GM23248 (cell line): ENCODE measurements at regions not wholly inside any gene's neighbourhood (a gene's known extent, or its start where the extent isn't known, plus 50 kb on each side); places are given as distances from the start of the nearest gene placed in this dataset.

ENCODE experiments used
- DNase-seq: peaks from one replicate; pipeline ENCODE4 v3.0.0-alpha.2; 2015
- H2AFZ ChIP-seq: fragments of 200-600 bp; sonication (generic); 2 replicates; pipeline ENCODE4 v1.6.1; 2016; ENCODE audit warnings: antibody characterized with exemption
- H3F3A ChIP-seq: fragments of 200-600 bp; sonication (generic); 2 replicates; pipeline ENCODE4 v1.6.1; 2016; ENCODE audit warnings: mild to moderate bottlenecking, antibody characterized with exemption, mixed run types; ENCODE audit not compliant: insufficient read depth
- H3K27ac ChIP-seq: fragments of 200-600 bp; sonication (generic); 2 replicates; pipeline ENCODE4 v1.5.1; 2016; ENCODE audit warnings: mild to moderate bottlenecking
- H3K27me3 ChIP-seq: fragments of 200-600 bp; sonication (generic); replicated peaks from 2 replicates; pipeline ENCODE4 v1.6.1; 2016; ENCODE audit warnings: mild to moderate bottlenecking; ENCODE audit not compliant: insufficient read depth
- H3K36me3 ChIP-seq: fragments of 200-600 bp; sonication (generic); 2 replicates; pipeline ENCODE4 v1.6.1; 2016; ENCODE audit warnings: low read depth, mild to moderate bottlenecking
- H3K4me1 ChIP-seq: fragments of 200-600 bp; sonication (generic); 2 replicates; pipeline ENCODE4 v1.6.1; 2016; ENCODE audit warnings: mild to moderate bottlenecking; ENCODE audit not compliant: insufficient read depth
- H3K4me2 ChIP-seq: fragments of 200-600 bp; sonication (generic); one replicate; pipeline ENCODE4 v1.6.1; 2016; ENCODE audit warnings: mild to moderate bottlenecking; ENCODE audit not compliant: unreplicated experiment
- H3K4me3 ChIP-seq: fragments of 200-600 bp; sonication (generic); 2 replicates; pipeline ENCODE4 v1.5.1; 2016; ENCODE audit warnings: mild to moderate bottlenecking
- H3K79me2 ChIP-seq: fragments of 200-600 bp; sonication (generic); 2 replicates; pipeline ENCODE4 v1.6.1; 2016; ENCODE audit warnings: mild to moderate bottlenecking; ENCODE audit not compliant: insufficient read depth
- H3K9ac ChIP-seq: fragments of 200-600 bp; sonication (generic); 2 replicates; pipeline ENCODE4 v1.6.1; 2016; ENCODE audit warnings: mild to moderate bottlenecking
- H3K9me2 ChIP-seq: fragments of 200-600 bp; sonication (generic); 2 replicates; pipeline ENCODE4 v1.6.1; 2016; ENCODE audit warnings: mixed run types, mild to moderate bottlenecking, moderate library complexity; ENCODE audit not compliant: insufficient read depth
- H3K9me3 ChIP-seq: fragments of 200-600 bp; sonication (generic); one replicate; pipeline ENCODE4 v1.6.1; 2017; ENCODE audit warnings: low read depth
- H4K20me1 ChIP-seq: fragments of 200-600 bp; sonication (generic); 2 replicates; pipeline ENCODE4 v1.6.0; 2016; ENCODE audit not compliant: insufficient read depth
- EZH2 ChIP-seq: fragments of 200-600 bp; sonication (generic); IDR thresholded peaks from 2 replicates; pipeline ENCODE4 v1.6.1; 2018; ENCODE audit warnings: antibody characterized with exemption, mild to moderate bottlenecking; ENCODE audit not compliant: insufficient read depth, poor library complexity, severe bottlenecking
- EZH2phosphoT487 ChIP-seq: fragments of 200-600 bp; sonication (generic); IDR thresholded peaks from 2 replicates; pipeline ENCODE4 v1.6.1; 2018; ENCODE audit warnings: antibody characterized with exemption, moderate library complexity, mild to moderate bottlenecking, low read depth; ENCODE audit not compliant: insufficient read depth
- WGBS, 2 experiments: methylation state at CpG; one replicate each; pipeline ENCODE4 v1.1.6; 2015 to 2017; ENCODE audit warnings: low lambda C conversion rate in 2 of 2, low coverage in 1 of 2; ENCODE audit errors: missing lambda C conversion rate in 2 of 2; 5-methylcytosine and 5-hydroxymethylcytosine counted together
- in situ Hi-C: fragments of 300-500 bp; cut with MboI; formaldehyde crosslinking; loops from 2 replicates; pipeline ENCODE4 v1.15.0; 2020

GRCh38 chr11:109071262-109071661 is 350.7 kb upstream of the C11orf87 start:
- Histone ChIP-seq H3K36me3 (no peaks in the 10 kb centered on the region), H3K4me3 (no peak overlapping the region), H3K27ac (no peak overlapping the region), H3K9me2 (no peaks in the 10 kb centered on the region), H3K9ac (no peak overlapping the region), H3K4me2 (no peak overlapping the region), H3F3A (no peaks in the 10 kb centered on the region), H2AFZ (no peak overlapping the region), H3K79me2 (no peaks in the 10 kb centered on the region), H3K9me3 (no peaks in the 10 kb centered on the region), H3K4me1 (no peaks in the 10 kb centered on the region), H4K20me1 (no peaks in the 10 kb centered on the region), H3K27me3 (no peaks in the 10 kb centered on the region)
- TF ChIP-seq EZH2 (no peak), EZH2phosphoT487 (no peak)
- DNase-seq = no peak
- in situ Hi-C loops = no loop called here

- H3K4me2 ChIP-seq = no peak overlapping the region
- no peaks in the 10 kb centered on the region for H3K36me3 ChIP-seq
- DNase-seq = peak; percentile 60
- TF ChIP-seq EZH2 (no peak), EZH2phosphoT487 (no peak)
- WGBS, 2 experiments = 23 to 26% methylated on average over 5 of the region's 5 CpGs
- in situ Hi-C loops = no loop called here
- H3F3A ChIP-seq = no peaks in the 10 kb centered on the region
- H3K9ac ChIP-seq = no peak overlapping the region
- H3K27ac ChIP-seq = no peak overlapping the region
- no peak overlapping the region for H2AFZ ChIP-seq
- no peaks in the 10 kb centered on the region for H3K9me3 ChIP-seq
- no peaks in the 10 kb centered on the region for H4K20me1 ChIP-seq
- H3K4me3 ChIP-seq = no peak overlapping the region
- no peaks in the 10 kb centered on the region for H3K79me2 ChIP-seq
- no peaks in the 10 kb centered on the region for H3K27me3 ChIP-seq
- no peaks in the 10 kb centered on the region for H3K4me1 ChIP-seq
- no peaks in the 10 kb centered on the region for H3K9me2 ChIP-seq
Observed at GRCh38 chr11:109071712-109072524, 350.1 kb upstream of the C11orf87 start.

GRCh38 chr11:109073032-109073822 is 348.8 kb upstream of the C11orf87 start:
- in situ Hi-C loops = no loop called here
- H3F3A ChIP-seq = no peaks in the 10 kb centered on the region
- no peak overlapping the region for H3K27ac ChIP-seq

GRCh38 chr11:109075976-109076375 is 346.0 kb upstream of the C11orf87 start:
- in situ Hi-C loops = no loop called here
- Histone ChIP-seq H3K27ac (no peak overlapping the region), H2AFZ (no peak overlapping the region), H3K9me2 (no peaks in the 10 kb centered on the region), H3K36me3 (no peaks in the 10 kb centered on the region), H3K27me3 (no peaks in the 10 kb centered on the region), H3F3A (no peaks in the 10 kb centered on the region), H3K4me2 (no peak overlapping the region), H4K20me1 (no peaks in the 10 kb centered on the region), H3K79me2 (no peaks in the 10 kb centered on the region), H3K9me3 (no peaks in the 10 kb centered on the region), H3K4me3 (no peak overlapping the region), H3K9ac (no peak overlapping the region), H3K4me1 (no peaks in the 10 kb centered on the region)
- no peak for DNase-seq
- WGBS, 2 experiments = 36 to 38% methylated on average over 2 of the region's 2 CpGs
- TF ChIP-seq EZH2 = no peak
- TF ChIP-seq EZH2phosphoT487 = no peak

More at GRCh38 chr11:109073032-109073822, 348.8 kb upstream of the C11orf87 start:
- Histone ChIP-seq H3K79me2 (no peaks in the 10 kb centered on the region), H4K20me1 (no peaks in the 10 kb centered on the region), H3K4me2 (no peak overlapping the region), H3K27me3 (no peaks in the 10 kb centered on the region), H3K36me3 (no peaks in the 10 kb centered on the region), H3K4me1 (no peaks in the 10 kb centered on the region), H3K9me2 (no peaks in the 10 kb centered on the region), H3K9me3 (no peaks in the 10 kb centered on the region), H3K9ac (no peak overlapping the region), H3K4me3 (no peak overlapping the region), H2AFZ (no peak overlapping the region)
- 65 to 76% methylated on average over 4 of the region's 4 CpGs for WGBS, 2 experiments
- TF ChIP-seq EZH2phosphoT487 (no peak), EZH2 (no peak)
- DNase-seq = no peak
